ENCODE measurements at regions not wholly inside any gene's neighbourhood (a gene's known extent, or its start where the extent isn't known, plus 50 kb on each side); places are given as distances from the start of the nearest gene placed in this dataset.

- H3K4me3 Mint-ChIP-seq (ENCODE audit: low read depth) = no peak overlapping the region
- H3K36me3 Mint-ChIP-seq (ENCODE audit: low read depth) = no peaks in the 10 kb centered on the region
- H3K4me1 Mint-ChIP-seq (ENCODE audit: low read depth) = no peaks in the 10 kb centered on the region
- H3K9me3 Mint-ChIP-seq = no peaks in the 10 kb centered on the region
- H3K27ac Mint-ChIP-seq = no peak overlapping the region
- intact Hi-C loops (cut with micrococcal nuclease) = no loop called here
- DNase-seq (ENCODE audit: low spot score) = no peak
- no peaks in the 10 kb centered on the region for H3K27me3 Mint-ChIP-seq (ENCODE audit: low read depth)
Measured at GRCh38 chr3:88618021-88618645, 468.4 kb downstream of the C3orf38 start.

DNA sequence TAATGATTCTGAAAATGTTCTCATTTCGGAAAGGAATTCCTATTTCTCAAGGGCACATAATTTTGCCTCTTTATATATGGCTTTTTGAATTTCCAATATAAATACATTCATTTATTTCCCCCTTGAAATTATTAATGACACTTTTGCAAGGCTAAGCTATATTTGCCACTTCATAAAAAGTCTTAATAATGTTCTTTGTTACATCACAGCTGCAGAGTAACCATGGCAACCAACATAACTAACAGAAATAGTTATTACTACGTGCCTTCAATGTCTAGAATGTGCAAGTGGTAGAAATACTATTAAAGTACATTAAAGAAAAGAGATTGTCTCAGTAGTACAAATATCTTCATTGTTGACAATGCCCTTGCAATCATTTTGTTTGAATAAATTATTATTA is 471.8 kb downstream of the C3orf38 start:
- no peaks in the 10 kb centered on the region for H3K27me3 Mint-ChIP-seq (ENCODE audit: low read depth)
- no peaks in the 10 kb centered on the region for H3K36me3 Mint-ChIP-seq (ENCODE audit: low read depth)
- no peak for DNase-seq (ENCODE audit: low spot score)
- no peak overlapping the region for H3K27ac Mint-ChIP-seq
- intact Hi-C loops (cut with micrococcal nuclease) = no loop called here
- H3K9me3 Mint-ChIP-seq = no peaks in the 10 kb centered on the region
- no peak overlapping the region for H3K4me3 Mint-ChIP-seq (ENCODE audit: low read depth)
- no peaks in the 10 kb centered on the region for H3K4me1 Mint-ChIP-seq (ENCODE audit: low read depth)

GRCh38 chr3:88623709-88624108 is 473.9 kb downstream of the C3orf38 start:
- DNase-seq (ENCODE audit: low spot score) = no peak
- no peak overlapping the region for H3K4me3 Mint-ChIP-seq (ENCODE audit: low read depth)
- H3K9me3 Mint-ChIP-seq = peaks cover 3% of the 10 kb centered on the region
- no peaks in the 10 kb centered on the region for H3K36me3 Mint-ChIP-seq (ENCODE audit: low read depth)
- no peaks in the 10 kb centered on the region for H3K4me1 Mint-ChIP-seq (ENCODE audit: low read depth)
- H3K27me3 Mint-ChIP-seq (ENCODE audit: low read depth) = no peaks in the 10 kb centered on the region
- intact Hi-C loops (cut with micrococcal nuclease) = no loop called here
- no peak overlapping the region for H3K27ac Mint-ChIP-seq

DNA sequence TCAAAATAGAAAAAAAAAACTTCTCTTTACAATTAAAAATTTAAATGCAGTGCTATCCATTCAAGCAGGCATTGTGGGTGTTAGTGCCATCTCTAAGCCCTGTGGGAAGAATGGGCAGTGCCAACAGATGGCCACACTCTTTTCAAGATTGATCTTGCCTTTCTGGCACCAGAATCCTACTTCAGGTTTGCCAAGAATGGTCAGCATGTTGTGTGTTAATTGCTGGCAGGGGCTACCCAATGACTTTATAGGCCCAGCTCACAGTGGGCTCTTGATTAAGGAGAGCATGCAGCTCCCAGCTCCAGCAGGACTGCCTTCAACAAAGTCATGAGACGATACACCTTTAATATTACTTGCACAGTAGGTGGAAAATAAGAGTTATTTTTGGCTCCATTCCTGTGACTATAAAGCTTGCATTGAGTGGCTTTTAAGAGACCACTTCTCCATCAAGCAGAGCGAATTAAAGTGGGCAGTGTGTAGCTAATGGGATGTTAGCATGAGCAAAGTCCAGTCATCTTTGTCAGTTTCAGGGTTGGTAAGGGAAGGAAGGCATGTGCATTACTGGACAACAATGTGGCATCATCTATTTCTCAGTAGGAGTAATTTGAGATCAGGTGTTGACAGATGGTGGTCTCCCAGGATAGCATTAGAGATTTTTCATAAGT is 476.8 kb downstream of the C3orf38 start:
- no peaks in the 10 kb centered on the region for H3K4me1 Mint-ChIP-seq (ENCODE audit: low read depth)
- DNase-seq (ENCODE audit: low spot score) = no peak
- intact Hi-C loops (cut with micrococcal nuclease) = no loop called here
- H3K27ac Mint-ChIP-seq = no peak overlapping the region
- no peak overlapping the region for H3K4me3 Mint-ChIP-seq (ENCODE audit: low read depth)
- no peaks in the 10 kb centered on the region for H3K36me3 Mint-ChIP-seq (ENCODE audit: low read depth)
- no peaks in the 10 kb centered on the region for H3K27me3 Mint-ChIP-seq (ENCODE audit: low read depth)
- H3K9me3 Mint-ChIP-seq = peaks cover 7% of the 10 kb centered on the region

GRCh38 chr3:88628901-88629300 is 478.5 kb upstream of the EPHA3 start:
- peaks cover 13% of the 10 kb centered on the region for H3K9me3 Mint-ChIP-seq
- no peaks in the 10 kb centered on the region for H3K27me3 Mint-ChIP-seq (ENCODE audit: low read depth)
- H3K4me1 Mint-ChIP-seq (ENCODE audit: low read depth) = no peaks in the 10 kb centered on the region
- H3K27ac Mint-ChIP-seq = no peak overlapping the region
- no peaks in the 10 kb centered on the region for H3K36me3 Mint-ChIP-seq (ENCODE audit: low read depth)
- H3K4me3 Mint-ChIP-seq (ENCODE audit: low read depth) = no peak overlapping the region
- intact Hi-C loops (cut with micrococcal nuclease) = no loop called here
- no peak for DNase-seq (ENCODE audit: low spot score)

GRCh38 chr3:88632226-88632625 is 475.2 kb upstream of the EPHA3 start:
- H3K36me3 Mint-ChIP-seq (ENCODE audit: low read depth) = no peaks in the 10 kb centered on the region
- intact Hi-C loops (cut with micrococcal nuclease) = no loop called here
- H3K27me3 Mint-ChIP-seq (ENCODE audit: low read depth) = no peaks in the 10 kb centered on the region
- H3K4me3 Mint-ChIP-seq (ENCODE audit: low read depth) = no peak overlapping the region
- no peak overlapping the region for H3K27ac Mint-ChIP-seq
- no peak for DNase-seq (ENCODE audit: low spot score)
- peaks cover 22% of the 10 kb centered on the region for H3K9me3 Mint-ChIP-seq
- H3K4me1 Mint-ChIP-seq (ENCODE audit: low read depth) = no peaks in the 10 kb centered on the region

- H3K36me3 Mint-ChIP-seq (ENCODE audit: low read depth) = no peaks in the 10 kb centered on the region
- DNase-seq (ENCODE audit: low spot score) = no peak
- intact Hi-C loops (cut with micrococcal nuclease) = no loop called here
- no peaks in the 10 kb centered on the region for H3K27me3 Mint-ChIP-seq (ENCODE audit: low read depth)
- no peak overlapping the region for H3K27ac Mint-ChIP-seq
- peaks cover 22% of the 10 kb centered on the region for H3K9me3 Mint-ChIP-seq
- H3K4me1 Mint-ChIP-seq (ENCODE audit: low read depth) = no peaks in the 10 kb centered on the region
- H3K4me3 Mint-ChIP-seq (ENCODE audit: low read depth) = no peak overlapping the region
Measured at GRCh38 chr3:88640581-88640980, 466.8 kb upstream of the EPHA3 start.

DNA sequence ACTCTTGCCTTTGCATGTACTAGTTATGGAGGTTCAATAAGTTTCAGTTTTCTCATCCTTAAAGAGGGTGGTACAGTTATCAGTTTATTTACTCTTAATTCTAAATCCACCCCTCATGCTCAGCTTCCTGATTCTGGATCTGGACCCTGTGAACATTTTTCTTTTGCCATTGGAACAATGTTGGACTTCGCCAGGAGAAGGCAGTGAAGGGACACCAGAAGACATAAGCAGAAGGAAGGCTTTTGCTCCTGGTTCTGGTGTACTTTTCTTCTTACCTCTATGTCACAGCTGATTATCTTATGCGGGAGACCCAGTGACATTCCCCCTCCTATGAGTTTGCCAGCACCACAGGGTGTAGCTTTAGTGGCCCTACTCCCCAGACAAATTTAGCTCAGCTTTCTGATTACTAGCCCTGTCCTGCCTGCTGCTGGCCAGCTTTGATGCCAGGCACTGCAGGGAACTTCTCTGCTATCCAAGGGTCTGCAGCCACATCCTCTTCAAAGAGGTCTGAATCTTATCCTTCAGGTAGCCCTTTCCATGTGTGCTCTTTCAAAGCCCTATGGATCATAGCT is 466.3 kb upstream of the EPHA3 start:
- no peak for DNase-seq (ENCODE audit: low spot score)
- intact Hi-C loops (cut with micrococcal nuclease) = no loop called here
- Mint-ChIP-seq H3K9me3 (peaks cover 17% of the 10 kb centered on the region), H3K4me1 (ENCODE audit: low read depth) (no peaks in the 10 kb centered on the region), H3K27me3 (ENCODE audit: low read depth) (no peaks in the 10 kb centered on the region), H3K36me3 (ENCODE audit: low read depth) (no peaks in the 10 kb centered on the region), H3K27ac (no peak overlapping the region), H3K4me3 (ENCODE audit: low read depth) (no peak overlapping the region)

DNA sequence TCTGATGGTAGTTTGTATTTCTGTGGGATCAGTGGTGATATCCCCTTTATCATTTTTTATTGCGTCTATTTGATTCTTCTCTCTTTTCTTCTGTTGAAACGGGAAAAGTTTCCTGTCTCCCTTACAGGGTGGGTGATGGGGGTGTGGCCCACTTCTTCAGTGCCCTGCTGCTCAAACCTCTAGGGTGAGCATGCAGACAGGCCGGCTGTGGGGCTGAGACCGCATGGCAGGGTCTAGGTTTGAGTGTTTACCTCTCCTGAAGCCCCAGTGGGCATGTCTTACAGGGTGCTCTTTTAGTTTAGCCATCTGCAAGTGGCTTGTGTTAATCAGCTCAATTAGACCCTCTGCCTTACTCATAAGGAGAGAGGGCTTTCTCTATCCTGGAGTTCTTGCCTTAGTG is 450.0 kb upstream of the EPHA3 start:
- no peaks in the 10 kb centered on the region for H3K27me3 Mint-ChIP-seq (ENCODE audit: low read depth)
- DNase-seq (ENCODE audit: low spot score) = no peak
- H3K9me3 Mint-ChIP-seq = peaks cover 9% of the 10 kb centered on the region

GRCh38 chr3:88661433-88661824 is 446.0 kb upstream of the EPHA3 start:
- intact Hi-C loops (cut with micrococcal nuclease) = no loop called here
- no peaks in the 10 kb centered on the region for H3K36me3 Mint-ChIP-seq (ENCODE audit: low read depth)
- no peaks in the 10 kb centered on the region for H3K27me3 Mint-ChIP-seq (ENCODE audit: low read depth)
- no peak overlapping the region for H3K4me3 Mint-ChIP-seq (ENCODE audit: low read depth)
- no peak overlapping the region for H3K27ac Mint-ChIP-seq
- DNase-seq (ENCODE audit: low spot score) = no peak
- H3K4me1 Mint-ChIP-seq (ENCODE audit: low read depth) = no peaks in the 10 kb centered on the region
- peaks cover 5% of the 10 kb centered on the region for H3K9me3 Mint-ChIP-seq

More for the DNA sequence above, 450.0 kb upstream of the EPHA3 start:
- Mint-ChIP-seq H3K4me1 (ENCODE audit: low read depth) (no peaks in the 10 kb centered on the region), H3K27ac (no peak overlapping the region), H3K4me3 (ENCODE audit: low read depth) (no peak overlapping the region), H3K36me3 (ENCODE audit: low read depth) (no peaks in the 10 kb centered on the region)
- intact Hi-C loops (cut with micrococcal nuclease) = no loop called here

DNA sequence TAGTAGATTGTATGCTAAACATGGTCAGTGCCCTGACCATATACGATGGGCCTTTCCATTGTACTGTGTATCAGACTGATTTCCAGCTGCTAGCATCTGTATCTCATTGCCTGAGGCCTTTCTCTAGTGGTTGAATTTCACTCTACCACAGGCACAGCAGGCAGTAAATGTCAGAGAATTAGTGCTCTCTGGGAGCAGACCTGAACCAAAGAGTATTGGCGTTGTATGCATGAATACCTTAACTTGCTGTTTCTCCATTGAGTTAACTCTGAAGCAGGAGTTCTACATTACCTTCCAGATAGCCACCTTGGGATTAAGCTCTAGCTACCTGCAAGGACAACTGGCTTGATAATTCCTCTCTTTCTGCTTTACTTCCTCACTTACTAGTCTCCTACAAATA is 439.2 kb upstream of the EPHA3 start:
- Mint-ChIP-seq H3K9me3 (peaks cover 12% of the 10 kb centered on the region), H3K27ac (no peak overlapping the region), H3K27me3 (ENCODE audit: low read depth) (no peaks in the 10 kb centered on the region), H3K4me1 (ENCODE audit: low read depth) (no peaks in the 10 kb centered on the region), H3K36me3 (ENCODE audit: low read depth) (no peaks in the 10 kb centered on the region), H3K4me3 (ENCODE audit: low read depth) (no peak overlapping the region)
- DNase-seq (ENCODE audit: low spot score) = no peak
- intact Hi-C loops (cut with micrococcal nuclease) = no loop called here

DNA sequence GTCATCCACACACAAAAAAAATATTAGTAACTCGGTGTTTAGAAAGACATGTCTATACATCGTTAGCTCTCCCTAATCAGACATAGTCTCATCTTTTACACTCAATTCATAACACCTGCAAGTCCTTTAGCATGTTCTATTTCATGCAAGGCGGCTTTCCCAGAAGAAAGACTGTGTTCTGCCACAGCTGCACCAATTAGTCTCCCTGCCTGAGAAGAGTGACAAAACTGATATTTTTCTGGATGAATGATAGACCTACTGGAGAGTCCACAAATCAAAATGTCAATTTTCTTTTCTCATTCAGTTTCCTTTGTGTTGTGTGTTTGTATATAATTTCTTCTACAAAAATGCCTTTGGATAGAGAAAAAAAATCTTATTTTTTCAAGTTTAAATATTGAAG is 435.8 kb upstream of the EPHA3 start:
- no peak overlapping the region for H3K4me3 Mint-ChIP-seq (ENCODE audit: low read depth)
- intact Hi-C loops (cut with micrococcal nuclease) = no loop called here
- H3K27me3 Mint-ChIP-seq (ENCODE audit: low read depth) = no peaks in the 10 kb centered on the region
- H3K27ac Mint-ChIP-seq = no peak overlapping the region
- H3K36me3 Mint-ChIP-seq (ENCODE audit: low read depth) = no peaks in the 10 kb centered on the region
- DNase-seq (ENCODE audit: low spot score) = no peak
- H3K4me1 Mint-ChIP-seq (ENCODE audit: low read depth) = no peaks in the 10 kb centered on the region
- peaks cover 12% of the 10 kb centered on the region for H3K9me3 Mint-ChIP-seq

- H3K4me1 Mint-ChIP-seq (ENCODE audit: low read depth) = no peaks in the 10 kb centered on the region
- no peaks in the 10 kb centered on the region for H3K27me3 Mint-ChIP-seq (ENCODE audit: low read depth)
- no peaks in the 10 kb centered on the region for H3K36me3 Mint-ChIP-seq (ENCODE audit: low read depth)
- DNase-seq (ENCODE audit: low spot score) = no peak
- H3K27ac Mint-ChIP-seq = no peak overlapping the region
- H3K4me3 Mint-ChIP-seq (ENCODE audit: low read depth) = no peak overlapping the region
- intact Hi-C loops (cut with micrococcal nuclease) = no loop called here
- peaks cover 9% of the 10 kb centered on the region for H3K9me3 Mint-ChIP-seq
Measured at GRCh38 chr3:88677298-88677697, 430.1 kb upstream of the EPHA3 start.

All from activated T-helper 2 cell treated with anti-CD3 and anti-CD28 coated beads, Interferon-gamma antibody, Interleukin-2, Interleukin-4, amounts not matched to agents 10 μg/mL and 5 μg/mL and 100 μg/mL, durations not matched to agents 14 hours and 24 hours and 36 hours (primary cell).